Endothelial cell of umbilical vein (primary cell): ENCODE measurements at regions not wholly inside any gene's neighbourhood (a gene's known extent, or its start where the extent isn't known, plus 50 kb on each side); places are given as distances from the start of the nearest gene placed in this dataset.

Experiments used
- BruUV-seq: library from RNA; stranded (reverse); fragments of 400-500 nt; replicated peaks from 2 replicates; lab custom pipeline; 2021; lab: Mats Ljungman, UMichigan
- CTCF ChIA-PET: fragments of 300-600, 350-600 bp; sonication (Branson Sonifier 250); formaldehyde crosslinking; loops from one replicate; lab custom pipeline; 2021; ENCODE audit warnings: antibody characterized with exemption, inconsistent platforms; lab: Charles Lee
- POLR2A ChIA-PET: fragments of 300-600, 350-600 bp; sonication (Branson Sonifier 250); formaldehyde crosslinking; loops from one replicate; lab custom pipeline; 2021; ENCODE audit warnings: antibody characterized with exemption, inconsistent platforms; lab: Charles Lee
- DNase-seq: peaks from one replicate; pipeline ENCODE4 v3.0.0-alpha.2; 2011; ENCODE audit warnings: low read depth, low spot score
- FAIRE-seq: peaks from 2 replicates; lab custom pipeline; 2011; peaks lifted over from hg19 to GRCh38; lab: Jason Lieb, UNC
- H2AFZ ChIP-seq: 2 replicates; pipeline ENCODE4 v1.6.0; 2012; ENCODE audit warnings: low read depth, low read length, control low read depth, inconsistent platforms
- H3K27ac ChIP-seq: 2 replicates; pipeline ENCODE4 v1.5.1; 2011; ENCODE audit warnings: low read depth, mild to moderate bottlenecking, control low read depth, low read length, moderate library complexity; ENCODE audit not compliant: insufficient read depth
- H3K27me3 ChIP-seq, 2 experiments: 2 replicates each; pipeline versions ENCODE4 v1.6.0 to v1.6.1; 2011; ENCODE audit warnings: low read length in 2 of 2, mixed read lengths in 1 of 2; ENCODE audit not compliant: control insufficient read depth in 2 of 2, insufficient read depth in 2 of 2
- H3K36me3 ChIP-seq, 2 experiments: 2 replicates in 1 of 2; 3 replicates in 1 of 2; pipeline ENCODE4 v1.5.1; 2011; ENCODE audit warnings: low read length in 2 of 2, mild to moderate bottlenecking in 1 of 2, moderate library complexity in 1 of 2; ENCODE audit not compliant: control insufficient read depth in 2 of 2, insufficient read depth in 2 of 2; ENCODE audit errors: extremely low read depth in 1 of 2
- H3K4me1 ChIP-seq: 3 replicates; pipeline ENCODE4 v1.5.1; 2011; ENCODE audit warnings: mild to moderate bottlenecking, low read length; ENCODE audit not compliant: control insufficient read depth, insufficient read depth; ENCODE audit errors: extremely low read depth
- H3K4me2 ChIP-seq: 2 replicates; pipeline ENCODE4 v1.6.1; 2011; ENCODE audit warnings: low read length, control low read depth, mixed read lengths; ENCODE audit not compliant: insufficient read depth
- H3K4me3 ChIP-seq, 3 experiments: fragments of 200-600 bp in 1 of 3; sonication (generic), shearing (Covaris generic) in 1 of 3; replicated peaks in 1 of 3; 2 replicates each; pipeline ENCODE4 v1.5.1; 2011 to 2016; ENCODE audit warnings: control low read depth in 3 of 3, low read length in 3 of 3, mild to moderate bottlenecking in 2 of 3, inconsistent platforms in 1 of 3, low read depth in 1 of 3, moderate library complexity in 1 of 3; ENCODE audit not compliant: insufficient read depth in 1 of 3
- H3K79me2 ChIP-seq: 2 replicates; pipeline ENCODE4 v1.6.0; 2012; ENCODE audit warnings: low read length, inconsistent platforms; ENCODE audit not compliant: control insufficient read depth, insufficient read depth
- H3K9ac ChIP-seq: replicated peaks from 2 replicates; pipeline ENCODE3; 2011; ENCODE audit warnings: low read length, control low read depth; ENCODE audit not compliant: insufficient read depth; ENCODE audit errors: extremely low read depth
- H3K9me1 ChIP-seq: replicated peaks from 3 replicates; pipeline ENCODE4 v1.6.0; 2011; ENCODE audit warnings: mild to moderate bottlenecking, low read length; ENCODE audit not compliant: control insufficient read depth, insufficient read depth; ENCODE audit errors: extremely low read depth
- H3K9me3 ChIP-seq: replicated peaks from 2 replicates; pipeline ENCODE4 v1.5.1; 2012; ENCODE audit warnings: low read length, inconsistent platforms; ENCODE audit not compliant: control insufficient read depth, insufficient read depth
- H4K20me1 ChIP-seq: replicated peaks from 2 replicates; pipeline ENCODE3; 2011; ENCODE audit warnings: mild to moderate bottlenecking, low read length; ENCODE audit not compliant: control insufficient read depth, insufficient read depth; ENCODE audit errors: extremely low read depth
- EZH2 ChIP-seq: IDR thresholded peaks from 2 replicates; pipeline ENCODE4 v1.6.1; 2012; ENCODE audit warnings: borderline replicate concordance, low read depth, mild to moderate bottlenecking, moderate library complexity, low read length, inconsistent platforms; ENCODE audit not compliant: severe bottlenecking
- FOS ChIP-seq: IDR thresholded peaks from 2 replicates; pipeline ENCODE4 v1.6.1; 2011; ENCODE audit warnings: mild to moderate bottlenecking, low read length, moderate library complexity, borderline replicate concordance; ENCODE audit not compliant: insufficient read depth
- GATA2 ChIP-seq: IDR thresholded peaks from 2 replicates; pipeline ENCODE4 v1.7.0; 2011; ENCODE audit warnings: low read depth, mild to moderate bottlenecking, moderate library complexity, mixed read lengths, low read length; ENCODE audit not compliant: insufficient read length, insufficient read depth
- JUN ChIP-seq: IDR thresholded peaks from 2 replicates; pipeline ENCODE4 v1.6.1; 2011; ENCODE audit warnings: borderline replicate concordance, low read depth; ENCODE audit not compliant: insufficient read length, insufficient read depth
- MYC ChIP-seq: IDR thresholded peaks from one replicate; pipeline ENCODE4 v1.6.1; 2011; ENCODE audit warnings: mild to moderate bottlenecking, low read depth, low read length
- POLR2A ChIP-seq: IDR thresholded peaks from 2 replicates; pipeline ENCODE4 v1.6.1; 2012; ENCODE audit warnings: low read depth, mild to moderate bottlenecking, control low read depth, low read length
- POLR2AphosphoS5 ChIP-seq: IDR thresholded peaks from 2 replicates; pipeline ENCODE4 v1.6.1; 2012; ENCODE audit warnings: low read depth, mild to moderate bottlenecking, control low read depth, low read length, moderate library complexity; ENCODE audit not compliant: insufficient read depth
- dilution Hi-C: fragments of 300-500 bp; cut with MboI; formaldehyde crosslinking; loops from one replicate; pipeline ENCODE4 v1.15.0; 2019; ENCODE audit warnings: low sequenced_read_pairs; ENCODE audit not compliant: extremely low pct_ligation_motif_present
- intact Hi-C: fragments of 100-400 bp; cut with micrococcal nuclease; formaldehyde crosslinking; loops from one replicate; pipeline ENCODE4 v1.10.0; 2022
- TF ChIP-seq, protein P1 (sequence below), 2 donors: IDR thresholded peaks; 1 replicate in 1 of 2; 2 replicates in 1 of 2; pipeline ENCODE4 v1.5.1; 2011; ENCODE audit warnings: low read length in 2 of 2, mild to moderate bottlenecking in 2 of 2, moderate library complexity in 2 of 2, control low read depth in 1 of 2, inconsistent platforms in 1 of 2, low read depth in 1 of 2; ENCODE audit not compliant: insufficient read depth in 1 of 2; ENCODE audit errors: extremely low read depth in 1 of 2
- TF ChIP-seq, protein P2 (sequence below): IDR thresholded peaks from 2 replicates; pipeline ENCODE4 v1.6.1; 2011; ENCODE audit not compliant: insufficient read depth, insufficient read length

DNA sequence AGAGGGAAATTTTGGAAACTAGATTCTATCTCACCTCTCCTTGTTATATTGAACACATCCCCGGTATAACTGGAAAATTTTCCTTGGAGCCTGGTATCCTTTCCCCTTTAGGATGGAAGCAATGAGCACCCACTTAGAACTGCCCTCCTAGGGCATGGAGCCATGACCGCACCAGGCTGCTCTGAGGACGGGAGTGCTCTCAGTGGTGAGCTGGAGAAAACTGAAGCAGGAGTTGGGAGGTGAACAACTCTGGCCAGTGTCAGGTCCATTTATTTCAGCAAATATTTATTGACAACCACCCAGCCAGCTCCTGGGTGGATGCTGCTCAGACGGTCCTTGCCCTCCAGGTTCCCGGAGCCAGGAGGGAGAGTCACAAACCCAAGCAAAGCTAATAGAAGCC is 278.1 kb downstream of the WDR11 start:
- no peaks in the 10 kb centered on the region for H3K79me2 ChIP-seq
- H3K4me1 ChIP-seq: no peaks in the 10 kb centered on the region
- DNase-seq: no peak
- H3K4me3 ChIP-seq: no peak overlapping the region
- BruUV-seq: no TSS peak
- POLR2A ChIA-PET: no interaction called here
- no peaks in the 10 kb centered on the region for H3K9me3 ChIP-seq
- H3K4me2 ChIP-seq: no peak overlapping the region
- H3K9ac ChIP-seq: no peak overlapping the region
- H3K27ac ChIP-seq: no peak overlapping the region
- no peaks in the 10 kb centered on the region for H3K36me3 ChIP-seq
- H3K27me3 ChIP-seq: no peaks in the 10 kb centered on the region
- no peak overlapping the region for H2AFZ ChIP-seq
- CTCF ChIA-PET: no interaction called here
- dilution Hi-C loops (no loop called here), intact Hi-C loops (no loop called here)
- no peak for TF ChIP-seq MYC
- TF ChIP-seq, protein P1, sequence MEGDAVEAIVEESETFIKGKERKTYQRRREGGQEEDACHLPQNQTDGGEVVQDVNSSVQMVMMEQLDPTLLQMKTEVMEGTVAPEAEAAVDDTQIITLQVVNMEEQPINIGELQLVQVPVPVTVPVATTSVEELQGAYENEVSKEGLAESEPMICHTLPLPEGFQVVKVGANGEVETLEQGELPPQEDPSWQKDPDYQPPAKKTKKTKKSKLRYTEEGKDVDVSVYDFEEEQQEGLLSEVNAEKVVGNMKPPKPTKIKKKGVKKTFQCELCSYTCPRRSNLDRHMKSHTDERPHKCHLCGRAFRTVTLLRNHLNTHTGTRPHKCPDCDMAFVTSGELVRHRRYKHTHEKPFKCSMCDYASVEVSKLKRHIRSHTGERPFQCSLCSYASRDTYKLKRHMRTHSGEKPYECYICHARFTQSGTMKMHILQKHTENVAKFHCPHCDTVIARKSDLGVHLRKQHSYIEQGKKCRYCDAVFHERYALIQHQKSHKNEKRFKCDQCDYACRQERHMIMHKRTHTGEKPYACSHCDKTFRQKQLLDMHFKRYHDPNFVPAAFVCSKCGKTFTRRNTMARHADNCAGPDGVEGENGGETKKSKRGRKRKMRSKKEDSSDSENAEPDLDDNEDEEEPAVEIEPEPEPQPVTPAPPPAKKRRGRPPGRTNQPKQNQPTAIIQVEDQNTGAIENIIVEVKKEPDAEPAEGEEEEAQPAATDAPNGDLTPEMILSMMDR (IDR thresholded peaks at IDR 0.05; ENCODE audit: extremely low read depth in 1 of 2, insufficient read depth in 1 of 2, low read depth in 1 of 2, low read length in 2 of 2): no peak
- TF ChIP-seq JUN: no peak
- TF ChIP-seq GATA2: no peak
- TF ChIP-seq POLR2A: no peak
- no peak for TF ChIP-seq EZH2
- no peak for TF ChIP-seq POLR2AphosphoS5
- no peaks in the 10 kb centered on the region for H4K20me1 ChIP-seq
- H3K9me1 ChIP-seq: no peaks in the 10 kb centered on the region
- no peak for FAIRE-seq

DNA sequence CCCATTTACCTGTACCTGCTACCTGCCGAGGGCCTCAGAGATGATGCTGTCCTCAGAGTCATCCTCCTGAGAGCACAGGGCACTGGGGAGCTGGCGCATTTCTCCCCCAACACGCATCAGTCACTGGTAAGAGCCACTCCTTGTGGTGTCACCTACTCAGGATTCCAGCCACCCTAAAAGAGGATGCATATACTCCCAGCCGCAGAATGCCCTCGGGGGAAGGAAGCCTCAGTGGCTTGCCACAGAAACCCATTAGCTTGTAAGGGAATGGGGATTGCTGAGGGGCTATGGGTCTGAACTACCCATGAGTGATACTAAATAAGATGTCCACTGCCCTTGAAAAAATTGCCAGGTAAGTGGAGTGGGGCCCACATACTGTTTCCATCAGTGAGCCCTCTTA is 279.2 kb downstream of the WDR11 start:
- CTCF ChIA-PET: no interaction called here
- POLR2A ChIA-PET: no interaction called here
- no peak overlapping the region for H3K4me2 ChIP-seq
- no peak for FAIRE-seq
- TF ChIP-seq, protein P2, sequence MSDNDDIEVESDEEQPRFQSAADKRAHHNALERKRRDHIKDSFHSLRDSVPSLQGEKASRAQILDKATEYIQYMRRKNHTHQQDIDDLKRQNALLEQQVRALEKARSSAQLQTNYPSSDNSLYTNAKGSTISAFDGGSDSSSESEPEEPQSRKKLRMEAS: no peak
- TF ChIP-seq EZH2 (no peak), POLR2AphosphoS5 (no peak), MYC (no peak), GATA2 (no peak), POLR2A (no peak), FOS (no peak)
- TF ChIP-seq, protein P1 (IDR thresholded peaks at IDR 0.05; ENCODE audit: extremely low read depth in 1 of 2, insufficient read depth in 1 of 2, low read depth in 1 of 2, low read length in 2 of 2): no peak
- H3K27ac ChIP-seq: no peak overlapping the region
- no TSS peak for BruUV-seq
- H3K9ac ChIP-seq: no peak overlapping the region
- no peak for DNase-seq
- no peak overlapping the region for H2AFZ ChIP-seq
- no peaks in the 10 kb centered on the region for H3K9me3 ChIP-seq
- dilution Hi-C loops (no loop called here), intact Hi-C loops (no loop called here)
- H3K79me2 ChIP-seq: no peaks in the 10 kb centered on the region
- no peaks in the 10 kb centered on the region for H3K9me1 ChIP-seq
- no peaks in the 10 kb centered on the region for H3K4me1 ChIP-seq
- H3K27me3 ChIP-seq: no peaks in the 10 kb centered on the region
- H4K20me1 ChIP-seq: no peaks in the 10 kb centered on the region
- no peaks in the 10 kb centered on the region for H3K36me3 ChIP-seq
- no peak overlapping the region for H3K4me3 ChIP-seq
